ENCODE measurements at regions not wholly inside any gene's neighbourhood (a gene's known extent, or its start where the extent isn't known, plus 50 kb on each side); places are given as distances from the start of the nearest gene placed in this dataset.

DNA sequence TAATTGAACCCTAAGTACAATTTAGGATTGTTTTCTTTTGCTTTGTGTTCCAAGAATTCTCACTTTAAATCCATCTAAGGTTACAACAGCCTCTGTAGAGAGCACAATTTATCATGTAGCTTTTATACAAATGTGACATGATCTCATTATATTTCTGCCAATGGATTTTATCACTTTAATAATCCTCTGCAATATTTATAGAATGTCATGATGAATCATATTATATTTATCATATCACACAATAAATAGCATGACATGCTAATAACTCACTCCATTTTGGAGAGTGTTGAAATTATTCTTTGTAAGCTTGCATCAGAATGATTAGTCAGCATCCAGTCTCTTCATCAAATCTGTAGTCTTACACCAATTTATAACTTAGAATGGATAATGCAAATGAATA, 280.6 kb upstream of the ZNF717 start:
- no peak for DNase-seq (ENCODE audit: low spot score)

DNA sequence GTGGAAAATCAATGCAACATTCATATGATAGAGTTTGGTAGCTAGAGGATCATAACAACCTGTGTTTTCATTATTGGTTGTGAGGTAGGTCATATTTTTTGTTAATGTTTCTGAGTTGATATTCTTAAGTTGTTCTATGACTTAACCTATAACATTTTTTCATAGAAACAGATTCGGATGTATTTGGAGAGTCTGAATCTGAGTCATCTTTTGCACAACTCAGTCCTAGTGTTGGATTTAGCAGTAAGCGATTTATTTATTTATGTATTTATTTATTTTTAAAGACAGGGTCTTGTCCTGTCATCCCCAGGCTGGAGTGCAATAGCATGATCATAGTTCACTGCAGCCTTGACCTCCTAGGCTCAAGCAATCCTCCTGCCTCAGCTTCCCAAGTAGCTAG, 292.8 kb upstream of the ZNF717 start:
- no peak for DNase-seq (ENCODE audit: low spot score)

DNA sequence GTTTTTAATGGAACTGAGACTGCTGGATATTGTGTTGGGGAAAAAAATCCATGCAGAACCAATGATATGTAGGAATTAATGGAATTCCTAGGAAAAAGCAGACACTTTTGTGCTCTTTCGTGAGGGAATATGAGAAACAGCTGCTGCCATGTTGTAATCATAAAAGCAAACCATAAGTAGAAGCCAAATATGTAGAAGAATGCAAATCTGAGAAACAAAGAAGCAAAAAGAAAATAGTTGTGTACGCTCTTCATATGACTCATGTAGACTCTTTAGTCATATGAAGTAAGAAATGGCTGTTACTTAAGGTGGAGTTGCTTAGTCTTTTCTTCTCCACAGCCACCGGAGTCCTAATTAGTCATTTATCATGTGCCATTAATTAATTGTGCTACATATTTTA, 298.6 kb upstream of the ZNF717 start:
- DNase-seq (ENCODE audit: low spot score): no peak

DNA sequence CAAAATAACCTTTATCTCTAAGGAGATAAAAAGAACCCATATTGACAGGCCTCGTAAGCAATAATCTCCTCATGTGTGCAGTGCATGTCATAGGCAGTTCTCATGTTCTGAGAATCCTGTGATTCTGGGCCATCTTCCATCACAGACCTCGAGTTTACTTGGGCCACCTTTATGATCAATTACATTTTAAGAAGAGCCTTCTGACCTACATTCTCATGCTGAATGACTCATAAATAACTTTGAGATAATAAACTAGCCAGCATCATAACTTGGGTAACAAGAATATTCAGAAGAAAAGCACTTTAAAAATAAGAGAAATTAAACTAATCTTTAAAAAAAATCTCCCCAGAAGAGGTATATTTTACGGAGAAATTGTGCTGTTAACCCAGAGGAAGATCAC, 310.7 kb upstream of the ZNF717 start:
- DNase-seq (ENCODE audit: low spot score): no peak

DNA sequence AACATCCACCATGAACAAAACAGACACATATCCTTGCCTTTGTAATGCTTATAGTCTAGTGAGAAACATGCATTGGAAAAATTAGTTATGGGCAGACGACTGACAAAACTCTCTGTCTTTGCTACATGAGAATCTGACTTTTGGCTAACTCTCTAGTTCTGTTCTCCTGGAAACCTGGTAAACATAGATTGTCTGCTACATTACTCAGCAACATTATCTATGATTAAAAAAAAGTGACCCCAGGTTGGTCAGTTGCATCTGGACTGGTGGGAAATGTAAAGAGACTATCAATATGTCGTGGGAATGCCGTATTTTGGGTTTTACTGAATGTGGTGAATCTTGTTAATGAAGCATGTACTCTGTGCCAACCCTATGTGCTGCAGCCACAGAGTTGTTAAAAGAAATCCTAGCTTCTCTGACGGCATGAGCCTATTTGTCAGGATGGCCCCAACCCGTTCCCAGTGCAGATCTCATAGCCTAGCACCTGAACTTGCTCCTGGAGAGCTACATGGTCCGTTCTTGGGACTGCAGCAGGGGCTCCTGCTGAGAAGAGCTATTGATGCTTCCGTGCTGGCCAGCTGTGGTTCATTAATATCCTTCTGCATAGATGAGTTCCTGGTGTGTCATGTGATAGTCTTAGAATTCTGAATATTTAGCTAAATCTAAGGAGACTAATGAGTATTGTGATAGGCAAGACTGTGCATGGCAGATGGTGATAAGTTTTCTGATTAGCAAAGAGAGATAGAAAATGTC, 311.7 kb upstream of the ZNF717 start:
- DNase-seq (ENCODE audit: low spot score): no peak

DNA sequence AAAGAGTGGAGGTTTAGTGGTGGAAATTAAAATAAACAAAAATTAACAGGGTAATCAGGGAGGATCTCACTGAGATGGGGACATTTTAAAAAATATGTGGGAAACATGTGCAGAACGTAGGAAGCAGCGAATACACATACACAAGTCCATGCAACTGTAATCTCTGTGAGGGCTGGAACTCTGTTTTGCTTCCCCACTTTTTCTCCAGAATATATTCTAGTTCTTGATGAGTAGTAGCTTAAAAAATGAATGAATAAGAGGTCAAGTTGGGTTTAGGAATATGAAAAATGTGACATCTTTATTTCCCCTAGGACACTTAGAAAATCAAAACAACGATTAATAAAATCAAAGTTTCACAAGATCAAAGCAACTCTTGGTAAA, 312.2 kb upstream of the ZNF717 start:
- no peak for DNase-seq (ENCODE audit: low spot score)

DNA sequence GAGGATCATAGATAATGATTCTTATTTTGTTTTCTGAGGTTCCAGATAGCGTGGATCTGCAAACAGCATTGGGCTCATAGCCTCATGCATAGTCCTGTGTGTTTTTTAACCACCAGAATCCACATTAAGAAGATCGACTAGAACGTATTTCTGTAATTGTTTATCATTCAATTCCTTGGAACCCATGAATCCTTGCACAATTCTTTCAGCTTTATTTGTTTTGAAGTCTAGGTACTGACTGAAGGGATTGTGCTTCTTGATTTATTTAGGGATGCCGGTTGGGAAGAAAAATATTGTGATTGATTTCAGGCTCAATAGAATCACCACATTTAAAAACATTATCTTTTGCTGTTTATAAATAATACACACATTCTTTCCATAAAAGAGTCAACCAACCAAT, 314.6 kb upstream of the ZNF717 start:
- no peak for DNase-seq (ENCODE audit: low spot score)

DNA sequence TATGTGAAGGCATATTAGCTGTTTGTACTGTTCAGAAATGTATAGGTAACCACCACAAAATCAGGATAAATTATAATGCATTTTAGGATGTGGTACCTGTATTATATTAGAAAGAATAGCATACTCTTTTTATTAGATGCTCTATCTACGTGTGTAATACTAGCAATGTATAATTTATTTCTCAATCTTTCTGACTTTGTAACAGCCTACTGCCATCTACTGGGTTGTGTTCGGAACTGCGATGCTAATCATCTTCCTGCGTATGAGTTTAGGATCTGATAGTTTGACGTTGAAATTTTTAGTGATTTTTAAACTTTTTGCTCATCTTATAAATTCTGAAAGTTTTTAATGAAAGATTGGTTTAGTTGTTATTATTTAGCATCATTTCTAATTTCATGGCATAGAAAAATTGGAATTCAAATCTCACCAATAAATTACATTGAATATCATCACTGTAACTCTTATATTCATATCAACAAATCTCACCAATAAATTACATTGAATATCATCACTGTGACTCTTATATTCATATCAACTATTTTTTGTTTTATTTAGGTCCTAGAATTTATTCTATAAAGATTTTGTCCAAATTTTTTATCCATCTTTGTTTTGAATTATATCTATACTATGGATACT, 322.7 kb upstream of the ZNF717 start:
- peak; percentile 63 for DNase-seq (ENCODE audit: low spot score)

DNA sequence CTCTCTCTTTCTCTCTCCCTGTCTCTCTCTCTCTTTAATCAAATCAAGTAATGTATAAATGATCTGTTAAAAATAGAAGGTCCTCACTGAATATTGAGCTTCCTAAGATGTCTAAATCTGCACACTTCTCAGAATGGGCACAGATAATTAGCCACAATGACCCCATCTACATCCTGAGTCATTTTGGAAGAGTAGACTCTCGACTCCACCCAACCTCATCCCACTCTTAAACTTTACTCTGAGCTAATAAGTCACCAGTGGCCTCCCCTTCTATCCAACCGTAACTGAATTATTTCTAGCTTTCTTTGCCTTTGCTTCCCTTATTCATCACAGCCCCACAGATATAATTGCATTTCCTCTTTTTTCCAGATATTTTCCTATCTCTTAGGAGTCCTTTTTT, 326.5 kb upstream of the ZNF717 start:
- DNase-seq (ENCODE audit: low spot score): no peak

DNA sequence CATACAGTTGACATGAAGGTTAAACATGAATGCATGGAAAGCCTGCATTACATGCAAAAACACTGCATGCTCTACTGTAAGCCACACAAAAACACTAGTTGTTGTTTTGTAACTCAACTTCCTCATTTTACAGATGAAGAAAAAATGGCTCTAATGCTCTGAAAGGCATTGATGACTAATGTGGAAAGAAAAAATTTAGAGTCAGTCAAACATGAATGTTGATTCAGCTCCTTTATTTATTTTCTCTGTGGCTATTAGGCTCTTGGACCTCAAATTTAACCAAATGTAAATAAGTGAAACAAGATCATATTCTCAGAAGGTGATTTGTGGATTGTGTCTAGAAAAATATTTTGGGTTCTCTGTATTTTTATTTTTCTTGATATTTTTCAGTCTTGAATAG, 336.7 kb upstream of the ZNF717 start:
- no peak for DNase-seq (ENCODE audit: low spot score)

DNA sequence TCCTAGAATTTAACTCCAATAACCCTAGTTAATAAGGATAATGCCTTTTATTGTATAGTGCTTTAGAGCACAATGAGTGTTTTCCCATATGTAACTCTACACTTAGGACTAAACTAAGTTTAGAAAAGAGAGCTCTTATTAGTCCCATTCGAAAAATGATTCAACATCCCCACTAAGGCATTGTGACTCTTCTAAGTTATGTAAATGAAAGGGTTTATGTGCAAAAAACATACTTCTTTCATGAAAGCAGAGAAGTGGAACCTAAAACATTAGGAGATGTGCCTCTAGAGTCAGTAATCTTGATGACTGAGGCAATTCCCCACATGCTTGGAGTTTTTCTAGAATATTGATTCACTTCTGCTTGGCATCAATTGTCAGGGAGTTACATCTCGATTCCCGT, 344.1 kb upstream of the ZNF717 start:
- no peak for DNase-seq (ENCODE audit: low spot score)

DNA sequence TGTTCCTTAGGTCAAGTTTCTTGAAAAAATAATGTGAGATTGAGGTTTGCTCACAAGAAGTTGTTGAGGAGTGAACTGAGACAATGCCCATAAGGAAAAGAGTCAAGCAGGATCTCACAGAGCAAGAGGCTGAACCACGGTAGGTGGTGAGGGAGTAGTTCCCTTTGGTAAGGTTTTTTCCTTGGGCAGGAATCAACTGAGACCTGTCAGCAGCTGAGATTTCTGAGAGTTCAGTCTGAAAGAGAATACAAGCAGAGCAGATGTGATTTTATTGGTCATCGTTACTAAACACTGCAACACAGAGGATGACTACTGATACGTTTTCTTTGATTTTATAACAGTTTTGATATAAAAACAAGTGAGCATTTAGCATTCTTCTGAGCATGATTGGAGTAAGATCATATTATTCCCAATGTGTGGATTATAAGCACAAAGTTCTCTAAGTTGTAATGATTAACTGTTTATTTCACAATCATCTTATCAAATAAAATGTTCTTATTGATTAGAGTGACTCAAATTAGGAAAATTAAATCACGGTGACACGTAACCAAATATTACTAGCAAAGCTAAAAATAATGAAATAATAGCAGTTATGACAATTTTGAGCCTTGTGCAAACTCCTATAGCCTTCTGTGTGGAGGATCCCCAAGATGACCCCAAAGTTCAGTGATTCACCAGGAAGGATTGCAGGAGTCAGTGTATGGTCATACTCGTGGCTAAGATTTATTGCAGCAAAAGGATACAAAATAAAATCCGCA, 346.2 kb upstream of the ZNF717 start:
- DNase-seq (ENCODE audit: low spot score): no peak

DNA sequence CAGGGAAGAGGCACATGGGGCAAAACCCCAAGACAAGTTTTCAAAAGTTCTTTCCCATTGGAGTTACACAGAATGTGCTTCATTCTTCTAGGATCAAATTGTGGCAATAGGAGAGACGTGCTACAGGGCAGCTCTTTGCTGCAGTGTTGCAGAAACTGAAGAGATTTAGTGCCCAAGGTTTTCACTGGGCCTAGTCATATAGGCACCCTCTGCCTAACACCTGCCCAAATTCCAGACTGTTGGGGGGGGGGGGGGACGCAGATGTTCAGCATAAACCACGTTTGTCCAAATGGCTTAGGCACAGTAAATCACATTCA, 346.8 kb upstream of the ZNF717 start:
- DNase-seq (ENCODE audit: low spot score): no peak

DNA sequence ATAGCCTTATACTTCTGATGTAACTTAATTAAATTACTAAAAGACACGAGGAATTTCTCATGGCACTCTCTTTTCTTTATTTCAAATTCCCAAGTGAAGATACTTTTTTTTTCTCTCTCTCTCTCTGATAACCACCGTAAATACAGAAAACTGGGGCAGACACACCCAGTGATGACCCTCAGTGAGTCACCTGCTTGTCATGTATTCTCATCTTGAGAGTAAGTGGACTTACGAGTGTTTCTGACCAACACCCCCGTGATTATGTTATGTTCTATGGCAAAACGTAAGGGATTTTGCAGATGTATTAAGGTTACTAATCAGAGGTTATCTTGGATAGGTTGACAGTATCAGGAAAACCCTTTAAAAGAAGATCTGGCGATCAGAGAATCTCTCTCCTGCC, 348.8 kb upstream of the ZNF717 start:
- DNase-seq (ENCODE audit: low spot score): no peak

DNA sequence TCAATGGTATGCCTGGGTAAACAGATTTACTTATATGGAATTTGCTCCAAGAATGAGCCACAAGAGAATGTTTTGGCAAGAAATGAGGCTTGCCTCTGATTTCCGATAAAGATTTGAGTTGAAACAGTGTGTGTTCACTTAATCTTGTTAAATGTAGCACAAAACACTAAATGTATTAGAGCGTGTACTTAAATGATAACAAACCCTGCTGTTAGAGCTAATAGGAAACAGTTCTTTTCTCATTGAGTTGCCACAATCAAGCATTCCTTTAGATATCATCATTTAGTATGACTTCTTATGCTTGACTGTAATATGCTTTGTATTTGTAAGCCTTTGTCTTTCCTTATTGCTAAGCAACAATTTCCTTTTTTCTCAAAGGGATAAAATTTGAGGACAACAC, 353.6 kb upstream of the ZNF717 start:
- DNase-seq (ENCODE audit: low spot score): no peak

DNA sequence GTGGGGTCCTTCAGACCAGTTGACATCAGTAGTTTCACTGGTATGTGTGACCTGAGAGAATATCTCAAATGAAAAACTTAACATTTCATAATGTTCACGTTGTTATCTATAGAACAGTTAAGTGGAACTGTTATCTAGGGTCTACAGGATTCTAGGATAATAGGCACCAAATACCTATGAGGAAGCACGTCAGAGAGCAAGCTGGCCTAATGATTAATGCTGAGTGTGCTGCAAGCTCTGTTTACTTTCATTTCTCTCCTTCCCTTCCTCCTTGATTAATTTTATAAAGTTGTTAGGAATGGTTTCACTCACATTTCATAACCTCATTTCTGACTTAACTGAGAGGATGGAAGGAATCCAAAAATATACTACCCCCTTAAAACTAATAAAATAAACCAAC, 362.5 kb upstream of the ZNF717 start:
- DNase-seq (ENCODE audit: low spot score): no peak

DNA sequence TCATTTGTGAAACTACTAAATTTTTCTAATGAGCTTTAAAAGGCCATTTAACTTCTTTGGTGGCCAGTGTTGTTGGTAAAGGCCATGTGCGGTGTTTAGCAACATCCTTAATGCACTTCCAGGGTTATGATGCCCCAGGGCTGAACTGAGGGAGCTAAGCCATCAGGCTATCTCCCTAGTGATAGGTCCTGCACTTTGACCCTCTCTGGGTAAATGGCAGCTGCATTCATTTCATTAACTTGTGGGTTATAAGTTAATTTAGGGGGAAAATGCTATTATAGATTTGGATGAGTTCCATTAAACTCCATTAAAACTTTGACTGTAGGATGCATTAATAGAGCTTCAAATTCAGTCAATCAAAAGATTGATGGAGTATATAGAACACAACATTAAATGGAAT, 366.7 kb upstream of the ZNF717 start:
- no peak for DNase-seq (ENCODE audit: low spot score)

DNA sequence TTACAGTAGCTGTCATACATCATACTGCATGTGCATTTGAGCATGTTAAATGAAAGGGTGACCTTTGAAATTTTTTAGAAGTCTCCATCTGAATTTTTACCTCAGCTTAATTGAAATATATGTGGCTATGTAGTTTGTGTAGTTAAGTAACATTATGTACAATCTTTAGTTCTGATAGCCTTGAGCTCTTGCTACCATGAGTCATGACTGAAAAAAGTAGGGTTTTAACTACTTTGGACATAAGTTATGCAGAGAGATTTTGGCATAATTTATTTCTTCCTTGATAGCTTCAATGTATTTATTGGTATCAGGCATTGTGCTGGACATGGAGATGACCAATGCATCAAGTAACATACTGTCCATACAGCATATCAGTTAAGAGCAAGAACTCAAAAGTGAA, 376.5 kb upstream of the ZNF717 start:
- no peak for DNase-seq (ENCODE audit: low spot score)

DNA sequence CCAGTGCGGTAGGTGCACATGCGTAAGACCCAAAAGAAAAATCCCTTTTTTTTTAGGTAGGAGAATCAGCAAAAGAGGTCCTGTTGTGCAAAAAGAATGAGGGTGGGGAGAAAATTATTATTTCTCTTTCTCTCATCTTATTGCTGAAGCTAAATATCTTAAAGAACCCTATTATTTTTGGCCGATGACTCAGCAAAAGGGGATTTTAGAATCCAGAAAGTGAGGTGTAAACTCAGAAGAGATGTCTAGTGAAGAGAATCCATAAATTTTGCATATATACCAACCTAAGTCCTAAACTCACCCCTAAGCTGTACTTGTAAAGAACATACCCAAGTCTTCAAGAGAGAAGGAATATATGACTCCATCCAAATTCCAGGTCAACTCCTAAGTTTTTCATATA, 386.3 kb upstream of the ZNF717 start:
- no peak for DNase-seq (ENCODE audit: low spot score)

DNA sequence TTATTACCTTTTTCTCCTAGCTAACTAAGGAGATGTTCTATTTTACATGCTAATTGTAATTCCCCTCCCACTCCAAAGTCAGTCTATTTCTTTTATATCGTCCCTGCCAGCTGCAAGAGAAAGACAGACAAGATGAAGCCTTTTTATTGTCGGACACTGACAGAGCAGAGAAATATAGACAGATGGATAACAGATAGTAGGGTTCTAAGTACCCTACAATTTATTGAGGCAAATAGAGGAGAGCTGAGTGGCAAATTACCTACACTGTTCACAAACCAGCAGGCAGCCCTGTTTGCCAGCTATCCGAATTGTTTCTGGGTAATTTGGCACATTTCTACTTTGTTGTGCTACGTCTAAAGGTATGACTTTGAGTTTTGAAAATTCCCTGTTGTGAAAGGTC, 392.3 kb upstream of the ZNF717 start:
- no peak for DNase-seq (ENCODE audit: low spot score)

DNA sequence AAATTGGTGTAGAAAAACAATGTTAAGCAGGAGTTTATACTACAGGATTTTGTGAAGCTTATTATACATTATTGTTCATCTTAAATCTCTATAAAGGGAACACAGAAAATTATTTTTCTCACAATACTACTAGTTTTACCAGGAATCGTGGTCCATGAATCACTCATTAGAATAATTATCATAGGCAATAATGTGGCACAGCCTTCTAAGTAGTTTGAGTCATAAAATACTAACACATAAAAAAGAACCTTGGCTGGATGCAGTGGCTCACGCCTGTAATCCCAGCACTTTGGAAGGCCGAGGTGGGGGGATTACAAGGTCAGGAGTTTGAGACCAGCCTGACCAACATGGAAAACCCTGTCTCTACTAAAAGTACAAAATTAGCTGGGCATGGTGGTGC, 393.1 kb upstream of the ZNF717 start:
- DNase-seq (ENCODE audit: low spot score): no peak

DNA sequence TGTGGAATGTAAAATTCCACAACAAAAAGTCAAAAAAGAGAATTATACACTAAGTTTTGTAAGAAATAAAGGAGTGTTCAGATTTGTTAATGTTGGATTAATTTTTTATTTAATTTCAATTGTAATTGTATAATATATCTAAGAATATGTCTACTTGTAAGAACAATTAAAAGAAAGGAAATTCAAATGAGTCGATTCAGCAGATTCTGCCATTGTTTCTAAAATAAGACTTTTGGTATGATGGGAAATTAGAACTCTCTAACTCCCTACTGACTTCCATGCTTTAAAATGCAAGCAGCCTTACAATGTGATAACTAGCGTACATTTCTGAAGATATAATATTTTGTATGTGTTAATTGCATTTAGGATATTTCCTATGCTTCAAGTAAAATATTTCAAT, 395.9 kb upstream of the ZNF717 start:
- no peak for DNase-seq (ENCODE audit: low spot score)

DNA sequence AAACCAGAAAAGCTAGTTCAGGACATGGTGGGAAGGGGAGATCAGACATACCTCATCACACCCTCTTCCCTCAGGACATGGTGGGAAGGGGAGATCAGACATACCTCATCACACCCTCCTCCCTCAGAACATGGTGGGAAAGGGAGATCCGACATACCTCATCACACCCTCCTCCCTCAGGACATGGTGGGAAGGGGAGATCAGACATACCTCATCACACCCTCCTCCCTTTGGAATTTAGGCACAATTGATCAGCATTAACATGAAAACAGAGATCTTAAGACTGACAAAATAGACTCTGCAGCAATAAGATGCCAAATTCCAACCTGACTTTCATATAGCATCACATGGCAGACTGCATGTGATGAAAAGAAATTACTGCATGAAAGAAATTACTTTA, 412.7 kb upstream of the ZNF717 start:
- DNase-seq (ENCODE audit: low spot score): no peak

DNA sequence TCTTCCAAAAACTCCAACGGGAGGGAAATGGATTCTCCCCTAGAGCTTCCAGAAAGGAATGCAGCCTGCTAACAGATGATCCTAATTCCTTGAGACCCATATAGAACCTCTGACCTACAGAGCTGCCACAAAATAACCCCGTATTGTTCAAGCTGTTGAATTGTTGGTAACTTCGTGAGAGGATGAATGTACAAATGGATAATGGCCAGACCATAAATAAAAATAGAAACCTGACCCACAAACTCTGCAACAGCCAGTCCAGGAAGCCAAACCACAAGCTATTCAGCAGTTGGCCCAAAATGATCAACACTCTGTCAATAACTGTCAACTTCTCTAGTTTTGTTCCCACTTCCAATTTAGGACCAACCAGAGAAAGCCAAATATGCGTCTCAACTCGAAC, 414.0 kb upstream of the ZNF717 start:
- DNase-seq (ENCODE audit: low spot score): no peak
